ENCODE measurements at regions not wholly inside any gene's neighbourhood (a gene's known extent, or its start where the extent isn't known, plus 50 kb on each side); places are given as distances from the start of the nearest gene placed in this dataset.

- no peaks in the 10 kb centered on the region for H3K4me1 ChIP-seq
- DNase-seq, result no peak
- H3K27me3 ChIP-seq, result no peaks in the 10 kb centered on the region
- H3K36me3 ChIP-seq, result no peaks in the 10 kb centered on the region
- no peaks in the 10 kb centered on the region for H3K9me3 ChIP-seq
- no peak for TF ChIP-seq CTCF (IDR thresholded peaks at IDR 0.05; ENCODE audit: low read depth, low read length)
- H3K4me3 ChIP-seq (ENCODE audit: low read depth, low read length), result no peak overlapping the region
Observed at GRCh38 chr12:47396902-47397663, 308.7 kb downstream of the RPAP3 start.

- Histone ChIP-seq H3K36me3 (no peaks in the 10 kb centered on the region), H3K4me3 (ENCODE audit: low read depth, low read length) (no peak overlapping the region), H3K27me3 (no peaks in the 10 kb centered on the region), H3K4me1 (no peaks in the 10 kb centered on the region), H3K9me3 (no peaks in the 10 kb centered on the region)
- no peak for DNase-seq
- TF ChIP-seq CTCF (IDR thresholded peaks at IDR 0.05; ENCODE audit: low read depth, low read length), result no peak
Observed at GRCh38 chr12:47394070-47394469, 311.8 kb downstream of the RPAP3 start.

GRCh38 chr12:47393403-47393790, 312.4 kb downstream of the RPAP3 start:
- H3K4me3 ChIP-seq (ENCODE audit: low read depth, low read length), result no peak overlapping the region
- TF ChIP-seq CTCF (IDR thresholded peaks at IDR 0.05; ENCODE audit: low read depth, low read length), result no peak
- no peaks in the 10 kb centered on the region for H3K27me3 ChIP-seq
- no peaks in the 10 kb centered on the region for H3K36me3 ChIP-seq
- no peak for DNase-seq
- no peaks in the 10 kb centered on the region for H3K9me3 ChIP-seq
- H3K4me1 ChIP-seq, result no peaks in the 10 kb centered on the region

GRCh38 chr12:47391566-47391965, 311.8 kb upstream of the AMIGO2 start:
- no peaks in the 10 kb centered on the region for H3K9me3 ChIP-seq
- no peaks in the 10 kb centered on the region for H3K36me3 ChIP-seq
- no peak overlapping the region for H3K4me3 ChIP-seq (ENCODE audit: low read depth, low read length)
- no peaks in the 10 kb centered on the region for H3K27me3 ChIP-seq
- no peak for TF ChIP-seq CTCF (IDR thresholded peaks at IDR 0.05; ENCODE audit: low read depth, low read length)
- no peak for DNase-seq
- H3K4me1 ChIP-seq, result no peaks in the 10 kb centered on the region

- Histone ChIP-seq H3K27me3 (no peaks in the 10 kb centered on the region), H3K36me3 (no peaks in the 10 kb centered on the region), H3K4me1 (no peaks in the 10 kb centered on the region), H3K9me3 (no peaks in the 10 kb centered on the region), H3K4me3 (ENCODE audit: low read depth, low read length) (no peak overlapping the region)
- no peak for TF ChIP-seq CTCF (IDR thresholded peaks at IDR 0.05; ENCODE audit: low read depth, low read length)
- no peak for DNase-seq
Observed at GRCh38 chr12:47388712-47389111, 309.0 kb upstream of the AMIGO2 start.

- H3K27me3 ChIP-seq, result no peaks in the 10 kb centered on the region
- no peak overlapping the region for H3K4me3 ChIP-seq (ENCODE audit: low read depth, low read length)
- no peak for TF ChIP-seq CTCF (IDR thresholded peaks at IDR 0.05; ENCODE audit: low read depth, low read length)
- no peaks in the 10 kb centered on the region for H3K36me3 ChIP-seq
- no peak for DNase-seq
- no peaks in the 10 kb centered on the region for H3K9me3 ChIP-seq
- no peaks in the 10 kb centered on the region for H3K4me1 ChIP-seq
Observed at GRCh38 chr12:47387994-47388393, 308.2 kb upstream of the AMIGO2 start.
